HEK293 (cell line): ENCODE measurements at regions not wholly inside any gene's neighbourhood (a gene's known extent, or its start where the extent isn't known, plus 50 kb on each side); places are given as distances from the start of the nearest gene placed in this dataset.

Source experiments
- CTCF ChIA-PET: fragments of 350-600 bp; formaldehyde crosslinking; extraction: SDS; loops from one replicate; lab custom pipeline; 2021; ENCODE audit warnings: antibody characterized with exemption; lab: Yijun Ruan, JAX
- POLR2A ChIA-PET: fragments of 300-600 bp; formaldehyde crosslinking; extraction: SDS; loops from one replicate; lab custom pipeline; 2020; ENCODE audit warnings: antibody characterized with exemption, inconsistent platforms; lab: Yijun Ruan, JAX
- H3K27ac ChIP-seq: fragments of 200-500 bp; sonication (Bioruptor generic); 2 replicates; pipeline ENCODE4 v1.5.1; 2014; ENCODE audit warnings: low read depth, low read length, control low read depth, inconsistent platforms; ENCODE audit errors: extremely low read depth
- H3K36me3 ChIP-seq, 2 experiments: fragments of 200-500 bp in 1 of 2; sonication (Bioruptor generic) in 1 of 2; 1 replicate in 1 of 2; 2 replicates in 1 of 2; pipeline ENCODE4 v1.5.1; 2014 to 2017; ENCODE audit warnings: inconsistent platforms in 2 of 2, low read length in 2 of 2; ENCODE audit not compliant: control insufficient read depth in 2 of 2, insufficient read depth in 1 of 2
- H3K4me1 ChIP-seq: fragments of 200-500 bp; sonication (Bioruptor generic); 2 replicates; pipeline ENCODE4 v1.5.1; 2014; ENCODE audit warnings: mild to moderate bottlenecking, low read length, inconsistent platforms; ENCODE audit not compliant: control insufficient read depth, insufficient read depth
- H3K4me3 ChIP-seq: 2 replicates; pipeline ENCODE4 v1.5.1; 2011; ENCODE audit warnings: low read depth, mild to moderate bottlenecking, control low read depth, low read length, moderate library complexity
- H3K9me3 ChIP-seq: fragments of 200-500 bp; sonication (Bioruptor generic); 2 replicates; pipeline ENCODE4 v1.5.1; 2014; ENCODE audit warnings: low read depth, low read length, inconsistent platforms; ENCODE audit not compliant: control insufficient read depth, insufficient read depth
- BCL11A ChIP-seq: fragments of 450-650 bp; formaldehyde crosslinking; IDR thresholded peaks from 2 replicates; pipeline ENCODE4 v1.5.1; 2016; ENCODE audit warnings: low read depth, missing biosample characterization, missing genetic modification characterization
- FEZF1 ChIP-seq: fragments of 450-650 bp; formaldehyde crosslinking; IDR thresholded peaks from 2 replicates; pipeline ENCODE4 v1.5.1; 2016; ENCODE audit warnings: missing biosample characterization, missing genetic modification characterization
- GLI2 ChIP-seq: fragments of 450-650 bp; formaldehyde crosslinking; IDR thresholded peaks from 2 replicates; pipeline ENCODE4; 2017; ENCODE audit warnings: missing biosample characterization, missing genetic modification characterization, low read depth, borderline replicate concordance
- GLIS1 ChIP-seq: fragments of 450-650 bp; formaldehyde crosslinking; IDR thresholded peaks from 2 replicates; pipeline ENCODE4 v1.5.1; 2016; ENCODE audit warnings: missing biosample characterization, missing genetic modification characterization
- IKZF3 ChIP-seq: fragments of 450-650 bp; IDR thresholded peaks from 2 replicates; pipeline ENCODE4 v1.5.0; 2018; ENCODE audit warnings: missing biosample characterization, mild to moderate bottlenecking, missing genetic modification characterization, moderate library complexity
- OVOL3 ChIP-seq: fragments of 450-650 bp; formaldehyde crosslinking; IDR thresholded peaks from 2 replicates; pipeline ENCODE4 v1.5.1; 2016; ENCODE audit warnings: missing biosample characterization, missing genetic modification characterization
- SP2 ChIP-seq: fragments of 450-650 bp; formaldehyde crosslinking; IDR thresholded peaks from 2 replicates; pipeline ENCODE4 v1.5.1; 2016; ENCODE audit warnings: missing biosample characterization, missing genetic modification characterization
- SP3 ChIP-seq: fragments of 450-650 bp; formaldehyde crosslinking; IDR thresholded peaks from 2 replicates; pipeline ENCODE4 v1.5.1; 2016; ENCODE audit warnings: missing biosample characterization, missing genetic modification characterization
- SP7 ChIP-seq: fragments of 450-650 bp; formaldehyde crosslinking; IDR thresholded peaks from 2 replicates; pipeline ENCODE4 v1.5.1; 2016; ENCODE audit warnings: missing biosample characterization, missing genetic modification characterization
- TCF7L2 ChIP-seq: IDR thresholded peaks from 2 replicates; pipeline ENCODE4 v1.6.1; 2011; ENCODE audit warnings: low read depth, mild to moderate bottlenecking, inconsistent platforms, low read length, moderate library complexity, borderline replicate concordance
- YY2 ChIP-seq: fragments of 450-650 bp; formaldehyde crosslinking; IDR thresholded peaks from 2 replicates; pipeline ENCODE4 v1.5.1; 2016; ENCODE audit warnings: missing biosample characterization, missing genetic modification characterization
- ZBTB11 ChIP-seq: fragments of 450-650 bp; formaldehyde crosslinking; conservative IDR thresholded peaks from 2 replicates; pipeline ENCODE4 v1.5.1; 2016; ENCODE audit warnings: low read depth, missing biosample characterization, missing genetic modification characterization
- ZNF140 ChIP-seq: fragments of 450-650 bp; formaldehyde crosslinking; IDR thresholded peaks from 2 replicates; pipeline ENCODE4 v1.5.1; 2016; ENCODE audit warnings: missing biosample characterization, missing genetic modification characterization
- ZNF169 ChIP-seq: fragments of 450-650 bp; formaldehyde crosslinking; IDR thresholded peaks from 2 replicates; pipeline ENCODE4 v1.5.1; 2016; ENCODE audit warnings: missing biosample characterization, missing genetic modification characterization
- ZNF174 ChIP-seq: fragments of 450-650 bp; formaldehyde crosslinking; IDR thresholded peaks from 2 replicates; pipeline ENCODE4 v1.5.0; 2017; ENCODE audit warnings: missing biosample characterization, mild to moderate bottlenecking, missing genetic modification characterization
- ZNF223 ChIP-seq: fragments of 450-650 bp; formaldehyde crosslinking; IDR thresholded peaks from 2 replicates; pipeline ENCODE4 v1.5.1; 2016; ENCODE audit warnings: missing biosample characterization, missing genetic modification characterization
- ZNF239 ChIP-seq: fragments of 450-650 bp; formaldehyde crosslinking; IDR thresholded peaks from 2 replicates; pipeline ENCODE4 v1.5.1; 2016; ENCODE audit warnings: missing biosample characterization, missing genetic modification characterization
- ZNF350 ChIP-seq: fragments of 450-650 bp; formaldehyde crosslinking; IDR thresholded peaks from 2 replicates; pipeline ENCODE4 v1.5.0; 2017; ENCODE audit warnings: missing biosample characterization, mild to moderate bottlenecking, missing genetic modification characterization
- ZNF394 ChIP-seq: fragments of 450-650 bp; formaldehyde crosslinking; IDR thresholded peaks from 2 replicates; pipeline ENCODE4 v1.5.1; 2016; ENCODE audit warnings: missing biosample characterization, missing genetic modification characterization, mild to moderate bottlenecking, moderate library complexity, borderline replicate concordance
- ZNF600 ChIP-seq: fragments of 450-650 bp; formaldehyde crosslinking; IDR thresholded peaks from 2 replicates; pipeline ENCODE4 v1.5.1; 2016; ENCODE audit warnings: missing biosample characterization, missing genetic modification characterization
- ZNF660 ChIP-seq: fragments of 450-650 bp; IDR thresholded peaks from 2 replicates; pipeline ENCODE4 v1.5.1; 2018; ENCODE audit warnings: missing biosample characterization, mild to moderate bottlenecking, missing genetic modification characterization
- ZNF76 ChIP-seq: fragments of 450-650 bp; formaldehyde crosslinking; IDR thresholded peaks from 2 replicates; pipeline ENCODE4; 2016; ENCODE audit warnings: low read depth, missing biosample characterization, missing genetic modification characterization, borderline replicate concordance
- TF ChIP-seq, protein P1 (sequence below): fragments of 450-650 bp; formaldehyde crosslinking; IDR thresholded peaks from 2 replicates; pipeline ENCODE4 v1.5.1; 2016; ENCODE audit warnings: missing biosample characterization, missing genetic modification characterization

GRCh38 chr4:17189759-17190158 is 291.3 kb upstream of the LDB2 start:
- POLR2A ChIA-PET, result no interaction called here
- TF ChIP-seq ZBTB11 (no peak), ZNF660 (tag by site-specific recombination) (no peak), GLIS1 (tag by site-specific recombination) (no peak), IKZF3 (no peak), TCF7L2 (no peak), YY2 (tag by site-specific recombination) (no peak), OVOL3 (tag by site-specific recombination) (no peak), ZNF223 (no peak), SP7 (tag by site-specific recombination) (no peak), ZNF174 (tag by site-specific recombination) (no peak), SP3 (tag by site-specific recombination) (no peak), ZNF140 (tag by site-specific recombination) (no peak), FEZF1 (tag by site-specific recombination) (no peak), BCL11A (tag by site-specific recombination) (no peak), ZNF350 (tag by site-specific recombination) (no peak)
- TF ChIP-seq, protein P1, sequence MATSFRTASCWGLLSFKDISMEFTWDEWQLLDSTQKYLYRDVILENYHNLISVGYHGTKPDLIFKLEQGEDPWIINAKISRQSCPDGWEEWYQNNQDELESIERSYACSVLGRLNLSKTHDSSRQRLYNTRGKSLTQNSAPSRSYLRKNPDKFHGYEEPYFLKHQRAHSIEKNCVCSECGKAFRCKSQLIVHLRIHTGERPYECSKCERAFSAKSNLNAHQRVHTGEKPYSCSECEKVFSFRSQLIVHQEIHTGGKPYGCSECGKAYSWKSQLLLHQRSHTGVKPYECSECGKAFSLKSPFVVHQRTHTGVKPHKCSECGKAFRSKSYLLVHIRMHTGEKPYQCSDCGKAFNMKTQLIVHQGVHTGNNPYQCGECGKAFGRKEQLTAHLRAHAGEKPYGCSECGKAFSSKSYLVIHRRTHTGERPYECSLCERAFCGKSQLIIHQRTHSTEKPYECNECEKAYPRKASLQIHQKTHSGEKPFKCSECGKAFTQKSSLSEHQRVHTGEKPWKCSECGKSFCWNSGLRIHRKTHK, result no peak
- Histone ChIP-seq H3K36me3 (no peaks in the 10 kb centered on the region), H3K27ac (no peak overlapping the region), H3K4me1 (no peaks in the 10 kb centered on the region), H3K4me3 (no peak overlapping the region), H3K9me3 (no peaks in the 10 kb centered on the region)
- CTCF ChIA-PET, result interaction anchor here (0.5 kb wide), 1 partner anchor 572 kb away, joined by 3 read pairs; no protein-coding TSS in a partner anchor

DNA sequence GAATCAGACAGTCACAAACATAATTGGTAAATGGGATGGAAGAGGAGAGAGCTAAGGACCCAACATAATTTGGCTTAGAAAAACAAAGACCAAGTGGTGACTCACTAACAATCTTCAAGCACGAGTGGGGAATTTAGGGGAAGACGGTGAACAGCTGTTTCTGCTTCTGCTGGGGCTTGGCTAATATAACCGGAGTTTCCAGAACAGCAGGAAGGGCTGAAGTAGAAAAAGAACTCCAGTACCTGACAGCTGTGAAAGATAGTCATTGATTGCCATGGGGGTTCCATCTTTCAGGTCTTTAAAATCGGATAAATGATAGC is 290.9 kb upstream of the LDB2 start:
- Histone ChIP-seq H3K36me3 (no peaks in the 10 kb centered on the region), H3K4me3 (no peak overlapping the region), H3K4me1 (no peaks in the 10 kb centered on the region), H3K27ac (no peak overlapping the region), H3K9me3 (no peaks in the 10 kb centered on the region)
- TF ChIP-seq SP2 (tag by site-specific recombination) (no peak), GLI2 (tag by site-specific recombination) (no peak), ZNF169 (no peak), ZNF239 (tag by site-specific recombination) (no peak), ZNF600 (tag by site-specific recombination) (no peak), ZNF76 (tag by site-specific recombination) (no peak), ZNF394 (tag by site-specific recombination) (no peak)
- ChIA-PET POLR2A (no interaction called here), CTCF (interaction anchor here (0.5 kb wide), 1 partner anchor 572 kb away, joined by 3 read pairs; no protein-coding TSS in a partner anchor)
